ENCODE measurements at regions not wholly inside any gene's neighbourhood (a gene's known extent, or its start where the extent isn't known, plus 50 kb on each side); places are given as distances from the start of the nearest gene placed in this dataset.
A peak's percentile ranks its signal among the peaks of the same experiment; 100 is the strongest.

- no peak overlapping the region for H3K4me3 ChIP-seq (replicated peaks in 1 of 2; ENCODE audit: low read depth in 2 of 2, low read length in 2 of 2)
- DNase-seq (ENCODE audit: low read depth in 2 of 2): no peak
- TF ChIP-seq, protein P1, sequence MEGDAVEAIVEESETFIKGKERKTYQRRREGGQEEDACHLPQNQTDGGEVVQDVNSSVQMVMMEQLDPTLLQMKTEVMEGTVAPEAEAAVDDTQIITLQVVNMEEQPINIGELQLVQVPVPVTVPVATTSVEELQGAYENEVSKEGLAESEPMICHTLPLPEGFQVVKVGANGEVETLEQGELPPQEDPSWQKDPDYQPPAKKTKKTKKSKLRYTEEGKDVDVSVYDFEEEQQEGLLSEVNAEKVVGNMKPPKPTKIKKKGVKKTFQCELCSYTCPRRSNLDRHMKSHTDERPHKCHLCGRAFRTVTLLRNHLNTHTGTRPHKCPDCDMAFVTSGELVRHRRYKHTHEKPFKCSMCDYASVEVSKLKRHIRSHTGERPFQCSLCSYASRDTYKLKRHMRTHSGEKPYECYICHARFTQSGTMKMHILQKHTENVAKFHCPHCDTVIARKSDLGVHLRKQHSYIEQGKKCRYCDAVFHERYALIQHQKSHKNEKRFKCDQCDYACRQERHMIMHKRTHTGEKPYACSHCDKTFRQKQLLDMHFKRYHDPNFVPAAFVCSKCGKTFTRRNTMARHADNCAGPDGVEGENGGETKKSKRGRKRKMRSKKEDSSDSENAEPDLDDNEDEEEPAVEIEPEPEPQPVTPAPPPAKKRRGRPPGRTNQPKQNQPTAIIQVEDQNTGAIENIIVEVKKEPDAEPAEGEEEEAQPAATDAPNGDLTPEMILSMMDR (IDR thresholded peaks at IDR 0.05; ENCODE audit: low read depth, low read length): no peak
These were observed 115.5 kb upstream of the NLRP1 start for GRCh38 chr17:5699814-5700213.

- no peak overlapping the region for H3K4me3 ChIP-seq (replicated peaks in 1 of 2; ENCODE audit: low read depth in 2 of 2, low read length in 2 of 2)
- TF ChIP-seq, protein P1 (IDR thresholded peaks at IDR 0.05; ENCODE audit: low read depth, low read length): no peak
- DNase-seq (ENCODE audit: low read depth in 2 of 2): no peak
These were observed 116.4 kb upstream of the NLRP1 start for GRCh38 chr17:5700745-5701144.

- DNase-seq (ENCODE audit: low read depth in 2 of 2): no peak
- H3K4me3 ChIP-seq (replicated peaks in 1 of 2; ENCODE audit: low read depth in 2 of 2, low read length in 2 of 2): no peak overlapping the region
- TF ChIP-seq, protein P1 (IDR thresholded peaks at IDR 0.05; ENCODE audit: low read depth, low read length): no peak
These were observed 117.1 kb upstream of the NLRP1 start for GRCh38 chr17:5701381-5701780.

DNA sequence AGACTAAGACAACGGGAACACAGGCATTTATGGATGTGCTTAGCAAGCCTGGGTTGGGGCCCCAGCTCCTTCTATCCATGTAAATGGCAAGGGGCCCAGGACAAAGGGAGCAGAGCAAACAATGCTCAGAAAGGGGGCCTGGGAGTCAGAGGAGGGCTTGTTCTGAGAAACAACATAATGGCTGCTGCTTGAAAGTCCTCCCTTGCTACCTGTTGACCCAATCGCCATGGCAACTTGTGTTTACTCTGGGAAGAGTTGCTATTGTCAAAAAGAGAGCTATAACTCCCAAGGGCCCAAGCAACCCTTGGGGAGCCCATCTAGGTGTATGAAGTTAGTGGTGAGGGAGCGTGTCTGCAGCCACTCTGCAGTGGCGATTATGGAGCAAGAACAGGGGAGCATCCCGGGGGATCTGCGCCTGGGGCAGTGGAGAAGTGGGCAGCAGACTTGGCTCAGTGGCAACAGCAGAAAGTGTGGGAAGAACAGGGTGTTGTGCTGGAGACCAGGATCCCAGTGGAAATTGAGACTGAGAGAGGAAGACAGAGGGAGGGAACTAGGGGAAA lies 118.7 kb upstream of the NLRP1 start:
- TF ChIP-seq, protein P1 (IDR thresholded peaks at IDR 0.05; ENCODE audit: low read depth, low read length): no peak
- no peak overlapping the region for H3K4me3 ChIP-seq (replicated peaks in 1 of 2; ENCODE audit: low read depth in 2 of 2, low read length in 2 of 2)
- no peak for DNase-seq (ENCODE audit: low read depth in 2 of 2)

DNA sequence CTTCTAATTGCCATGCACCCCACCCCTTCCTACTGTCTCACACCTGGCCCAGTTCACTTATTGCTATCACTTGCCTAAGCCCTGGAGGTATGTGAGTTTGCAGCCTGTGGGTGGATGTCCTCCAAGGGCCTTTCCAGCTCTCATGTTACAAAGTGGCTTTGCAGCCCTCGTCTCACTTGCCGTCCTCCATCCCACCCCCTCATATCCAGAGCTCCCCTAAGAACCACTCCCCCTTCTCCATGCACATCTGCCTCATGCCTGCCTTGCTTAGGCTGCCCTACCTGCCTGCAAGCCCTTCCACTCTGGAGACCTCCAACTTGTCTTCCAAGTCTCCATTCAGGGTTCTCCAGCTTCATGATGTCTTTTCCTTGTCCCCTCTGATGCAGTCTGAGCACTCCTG lies 119.4 kb upstream of the NLRP1 start:
- no peak for DNase-seq (ENCODE audit: low read depth in 2 of 2)
- H3K4me3 ChIP-seq (replicated peaks in 1 of 2; ENCODE audit: low read depth in 2 of 2, low read length in 2 of 2): no peak overlapping the region
- TF ChIP-seq, protein P1 (IDR thresholded peaks at IDR 0.05; ENCODE audit: low read depth, low read length): no peak

GRCh38 chr17:5705081-5705875 lies 121.0 kb upstream of the NLRP1 start:
- DNase-seq (ENCODE audit: low read depth in 2 of 2): peak; percentile 6 to 10
- no peak overlapping the region for H3K4me3 ChIP-seq (replicated peaks in 1 of 2; ENCODE audit: low read depth in 2 of 2, low read length in 2 of 2)
- TF ChIP-seq, protein P1 (IDR thresholded peaks at IDR 0.05; ENCODE audit: low read depth, low read length): peak; percentile 52
